CD4-positive, alpha-beta T cell treated with Interleukin-1 beta for 1 hour (primary cell): ENCODE measurements at regions not wholly inside any gene's neighbourhood (a gene's known extent, or its start where the extent isn't known, plus 50 kb on each side); places are given as distances from the start of the nearest gene placed in this dataset.

Source experiments
- DNase-seq, 2 donors: peaks; one replicate each; pipeline ENCODE4 v3.0.0-alpha.2; 2020 to 2022

GRCh38 chr20:48571949-48572847, 255.6 kb downstream of the PREX1 start:
- DNase-seq, result no peak

DNA sequence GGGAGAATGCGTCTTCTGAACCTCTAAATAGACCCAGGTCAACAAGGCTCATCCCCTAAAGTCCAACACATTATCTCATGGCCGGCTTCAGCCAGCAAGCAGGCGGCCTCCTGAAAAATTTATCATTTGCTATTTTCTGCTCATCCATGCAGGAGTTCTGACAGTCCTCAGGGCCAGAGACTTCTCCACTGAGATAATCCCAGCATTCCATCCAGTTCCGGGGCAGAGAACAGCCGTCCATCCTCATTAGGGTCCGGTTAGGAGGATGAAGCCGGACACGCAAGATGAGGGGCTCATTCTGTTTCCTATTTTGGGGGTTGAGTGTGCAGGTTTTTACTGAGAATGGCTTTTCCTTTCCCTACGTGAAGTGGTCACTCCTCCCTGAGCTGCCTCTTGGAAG, 258.1 kb downstream of the PREX1 start:
- no peak for DNase-seq

DNA sequence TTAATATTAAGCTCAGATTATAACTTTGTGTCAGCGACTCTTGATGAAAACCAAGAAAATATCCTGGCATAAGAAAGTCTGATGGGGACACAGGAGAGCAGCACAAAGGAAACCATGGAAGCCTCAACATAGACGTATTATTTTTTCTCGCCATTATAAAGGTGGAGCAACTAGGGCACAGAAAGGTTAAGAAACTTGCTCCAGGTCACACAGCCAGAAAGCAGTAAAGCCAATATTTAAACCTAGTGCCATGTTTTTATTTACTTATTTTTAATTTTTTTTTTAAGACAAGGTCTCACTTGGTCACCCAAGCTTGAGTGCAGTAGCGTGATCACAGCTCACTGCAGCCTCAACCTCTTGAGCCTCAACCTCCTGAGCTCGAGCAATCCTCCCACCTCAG, 259.3 kb downstream of the PREX1 start:
- no peak for DNase-seq

- no peak for DNase-seq
Observed at GRCh38 chr20:48567145-48567544, 260.7 kb downstream of the PREX1 start.

- DNase-seq, result no peak
Observed at GRCh38 chr20:48564982-48565539, 262.7 kb downstream of the PREX1 start.

- DNase-seq, result no peak
Observed at GRCh38 chr20:48563191-48563870, 264.5 kb downstream of the PREX1 start.

GRCh38 chr20:48562586-48563116, 265.1 kb downstream of the PREX1 start:
- no peak for DNase-seq

DNA sequence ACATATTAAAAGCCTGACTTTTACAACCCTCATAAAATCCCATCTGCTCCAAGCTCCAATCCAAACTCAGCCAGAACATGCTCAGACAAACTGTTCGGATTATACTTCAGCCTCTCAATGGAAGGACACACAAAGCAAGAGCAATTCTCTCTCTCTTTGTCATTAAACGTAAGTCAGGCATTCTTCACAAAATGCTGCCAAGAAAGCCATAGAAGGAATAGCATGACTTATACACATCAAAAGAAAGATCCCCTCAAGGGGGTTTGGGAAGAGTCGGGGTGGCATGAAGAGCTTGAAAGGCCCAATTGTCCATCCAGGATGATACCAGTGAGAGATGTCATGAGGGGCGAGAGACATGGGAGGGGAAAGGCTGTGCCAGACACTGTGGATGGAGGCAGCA, 268.9 kb downstream of the PREX1 start:
- DNase-seq, result no peak

DNA sequence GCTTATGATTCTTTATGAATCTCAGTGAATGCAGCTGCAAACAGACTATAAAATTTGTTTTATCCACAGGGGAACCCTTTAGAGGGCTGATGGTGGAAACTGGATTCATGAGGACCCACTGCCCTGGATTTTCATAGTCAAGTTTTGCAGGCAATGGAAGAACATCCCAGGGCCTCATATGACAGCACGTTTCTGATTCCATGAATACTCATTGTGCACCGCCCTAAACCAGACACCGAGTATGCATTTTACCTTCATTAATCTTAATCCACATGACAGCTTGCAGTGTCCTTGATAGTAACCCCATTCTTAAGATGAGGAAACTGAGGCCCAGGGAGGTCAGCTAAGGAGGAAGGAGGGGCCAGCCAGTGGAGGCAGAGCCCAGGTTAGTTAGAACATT, 270.4 kb downstream of the PREX1 start:
- no peak for DNase-seq

DNA sequence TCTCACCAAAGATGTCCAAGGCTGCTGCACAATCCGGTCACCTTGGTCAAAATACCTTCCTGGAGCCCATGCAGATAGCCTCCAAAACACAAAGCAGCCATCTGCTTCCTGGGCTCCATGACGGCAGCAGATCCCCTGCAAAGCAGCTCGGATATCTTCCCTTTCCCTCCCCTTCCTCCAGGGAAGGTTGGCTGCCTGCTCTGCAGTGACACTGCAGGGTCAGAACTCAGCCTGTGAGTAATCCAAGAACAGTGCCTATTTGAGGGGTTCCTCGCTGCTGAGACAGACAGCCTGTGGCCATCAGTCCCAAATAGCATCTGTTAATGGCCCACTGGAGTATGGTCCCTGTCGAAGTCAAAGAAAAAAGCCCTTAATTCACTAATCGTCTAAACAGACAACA, 270.8 kb downstream of the PREX1 start:
- DNase-seq, result no peak

- DNase-seq, result no peak
Observed at GRCh38 chr20:48552550-48552949, 275.2 kb downstream of the PREX1 start.

- DNase-seq, result no peak
Observed at GRCh38 chr20:48550814-48551213, 277.0 kb downstream of the PREX1 start.

DNA sequence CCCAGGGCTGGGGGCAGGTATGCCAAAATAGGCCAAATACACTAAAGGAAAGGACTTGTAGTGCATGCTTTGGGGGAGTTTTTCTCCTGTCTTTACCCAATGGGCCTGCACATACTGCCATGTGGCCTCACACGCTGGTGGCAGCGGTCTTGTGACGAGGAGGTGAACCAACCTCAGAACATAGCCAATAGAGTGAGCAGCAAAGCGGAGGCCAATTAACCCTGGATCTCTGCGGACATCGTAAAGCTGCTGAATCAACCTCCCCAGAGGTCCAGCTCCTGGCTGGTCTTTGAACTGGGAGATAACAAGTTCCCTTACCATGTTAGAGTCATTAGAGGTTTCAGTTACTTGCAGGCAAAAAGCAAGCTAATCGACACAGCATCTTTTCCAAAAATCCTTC, 280.1 kb downstream of the PREX1 start:
- no peak for DNase-seq

DNA sequence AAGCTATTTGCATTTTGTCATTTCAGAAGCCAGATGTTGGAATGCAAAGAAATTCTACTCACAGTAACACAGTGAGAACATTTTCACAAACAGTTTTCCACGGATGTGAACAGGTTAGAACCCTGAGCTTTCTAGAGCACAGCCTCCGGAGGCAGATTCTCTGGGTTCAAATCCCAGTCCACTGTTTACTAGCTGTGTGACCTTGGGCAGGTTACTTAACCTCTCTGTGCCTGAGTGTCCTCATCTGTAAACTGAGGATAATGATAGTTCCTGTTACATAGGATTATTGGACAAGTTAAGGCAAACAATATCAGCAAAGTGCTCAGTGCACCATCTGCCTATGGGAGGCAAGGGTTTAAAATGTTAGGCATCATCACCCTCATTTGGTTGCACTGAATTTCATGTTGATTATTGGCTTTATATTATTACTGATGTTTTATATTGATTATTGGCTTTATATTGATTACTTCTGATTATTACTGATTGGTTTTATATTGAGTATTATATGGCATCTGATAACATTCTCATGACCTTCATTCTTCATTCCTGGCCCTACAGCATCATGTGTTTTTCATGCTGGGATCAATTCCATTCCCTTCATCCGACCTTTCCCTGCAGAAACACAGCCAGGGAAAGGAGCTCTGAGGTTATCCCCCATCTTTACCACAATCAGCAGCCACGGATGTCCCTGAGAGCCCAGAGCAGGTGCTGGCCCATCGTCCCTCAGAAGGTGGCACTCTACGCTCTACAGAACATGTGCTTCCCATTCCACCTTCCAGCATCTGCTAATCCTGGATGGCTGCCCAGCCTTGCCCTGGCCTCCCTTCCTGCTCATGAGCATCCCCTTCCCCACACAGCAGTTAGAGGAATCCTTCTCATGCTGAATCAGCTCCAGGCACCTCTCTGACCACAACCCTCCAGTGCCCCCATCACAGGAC, 283.1 kb downstream of the PREX1 start:
- no peak for DNase-seq

DNA sequence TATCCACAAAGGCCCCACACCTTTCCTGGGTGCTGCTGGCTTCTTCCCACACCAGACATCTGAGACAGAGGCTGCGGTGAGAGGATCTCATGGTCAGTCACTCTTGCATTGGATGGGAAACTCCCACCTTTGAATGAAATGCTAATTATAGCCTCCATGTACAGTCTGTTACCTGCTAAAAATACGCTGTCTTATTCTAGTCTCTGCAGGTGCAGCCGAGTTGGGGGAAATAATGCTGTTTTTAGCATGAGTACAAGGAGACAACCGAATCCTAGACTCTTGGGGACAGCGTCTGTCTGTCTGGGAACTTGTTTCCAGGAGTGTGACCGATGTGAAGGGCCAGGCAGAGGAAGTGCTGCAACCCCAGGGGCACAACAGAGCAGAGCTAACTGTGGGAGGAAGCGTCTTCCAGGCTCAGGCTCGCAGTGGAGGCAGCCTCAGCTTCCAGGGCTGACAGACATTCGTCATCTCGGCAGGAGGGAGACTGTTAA, 286.2 kb downstream of the PREX1 start:
- no peak for DNase-seq

GRCh38 chr20:48538856-48539255, 288.9 kb downstream of the PREX1 start:
- no peak for DNase-seq

DNA sequence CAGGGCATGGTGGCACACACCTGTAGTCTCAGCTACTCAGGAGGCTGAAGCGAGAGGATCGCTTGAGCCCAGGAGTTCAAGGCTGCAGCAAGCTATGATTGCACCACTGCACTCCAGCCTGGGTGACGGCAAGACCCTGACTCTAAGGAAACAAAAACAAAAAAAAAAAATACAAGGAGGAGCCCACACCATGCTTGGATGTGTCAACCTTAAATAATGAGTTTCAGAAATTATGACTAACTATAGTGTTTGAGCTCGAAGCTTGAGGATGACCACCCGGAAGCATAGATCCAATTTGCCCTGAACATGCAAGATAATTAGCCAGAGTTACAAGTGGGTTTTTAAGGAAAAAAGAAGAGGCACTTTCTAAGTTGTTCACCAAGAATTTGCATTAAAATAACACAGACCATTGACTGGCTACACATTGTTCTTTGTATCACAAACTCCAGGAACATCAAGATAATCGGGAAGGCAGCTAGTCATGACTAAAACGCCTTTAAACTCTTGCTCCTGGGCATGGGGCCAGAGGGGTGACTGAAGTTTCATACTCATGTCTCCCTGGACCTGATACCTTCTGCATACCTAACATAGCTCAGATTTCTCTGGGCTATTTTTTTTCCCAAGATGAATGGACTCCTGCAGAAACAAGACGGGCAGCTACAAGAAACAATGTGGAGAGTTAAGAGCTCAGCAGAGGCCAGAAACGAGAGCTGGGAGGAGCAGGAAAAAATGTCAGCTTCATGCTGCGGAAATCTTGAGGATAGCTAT, 289.6 kb downstream of the PREX1 start:
- DNase-seq, result no peak

DNA sequence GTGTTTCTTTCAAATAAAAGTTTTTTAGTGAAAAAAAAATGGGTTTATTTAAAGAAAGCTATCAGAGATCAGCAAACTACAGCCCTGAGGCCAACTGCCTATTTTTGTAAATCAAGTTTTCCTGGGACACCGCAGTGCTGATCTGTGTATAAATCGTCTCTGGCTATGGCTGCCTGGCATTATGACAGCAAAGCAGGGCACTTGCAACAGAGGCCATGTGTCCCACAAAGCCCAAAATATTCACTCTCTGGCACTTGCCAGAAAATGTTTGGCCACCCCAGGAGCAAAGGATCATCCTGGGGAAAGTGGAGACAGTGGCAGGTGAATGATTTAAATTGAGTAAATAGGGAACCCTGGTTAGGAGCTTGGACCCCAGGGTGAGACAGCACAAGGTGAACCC, 291.6 kb downstream of the PREX1 start:
- no peak for DNase-seq

GRCh38 chr20:48535556-48535955, 292.2 kb downstream of the PREX1 start:
- no peak for DNase-seq

GRCh38 chr20:48532028-48532427, 295.8 kb downstream of the PREX1 start:
- no peak for DNase-seq

DNA sequence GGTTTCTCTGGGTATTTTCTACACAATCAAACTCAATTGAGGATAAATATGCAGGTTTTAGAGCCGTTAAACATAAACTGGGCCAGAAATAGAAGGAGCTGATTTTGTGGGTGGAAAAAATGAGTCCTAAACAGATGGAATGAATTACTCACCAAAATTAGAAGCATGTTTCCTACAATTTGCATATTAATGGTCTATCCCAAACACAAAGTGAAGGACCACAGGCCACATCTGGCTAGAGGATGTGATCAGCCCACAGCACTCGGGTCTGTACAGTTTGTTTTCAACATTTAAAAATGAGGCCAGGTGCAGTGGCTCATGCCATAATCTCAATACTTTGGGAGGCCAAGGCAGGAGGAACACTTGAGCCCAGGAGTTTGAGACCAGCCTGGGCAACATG, 296.3 kb downstream of the PREX1 start:
- no peak for DNase-seq

DNA sequence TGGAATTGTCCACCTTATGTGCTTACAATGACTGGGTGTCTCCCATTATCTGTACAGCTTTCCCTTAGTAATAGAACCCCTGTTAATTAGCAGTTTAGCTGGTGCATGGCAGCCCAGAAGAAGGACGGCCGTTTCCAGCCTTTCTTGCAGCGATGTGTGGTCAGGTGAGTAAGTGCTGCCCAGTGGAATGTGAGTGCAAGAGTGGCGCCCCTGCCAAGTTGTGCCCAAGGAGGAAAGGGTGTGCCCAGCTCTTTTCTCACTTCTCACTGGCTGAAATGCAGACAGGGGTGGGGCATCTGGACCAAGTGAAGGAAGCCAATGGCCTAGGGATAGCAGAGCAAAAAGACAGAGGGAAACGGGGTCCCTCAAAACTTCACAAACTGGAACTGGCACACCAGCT, 296.8 kb downstream of the PREX1 start:
- no peak for DNase-seq
